ENCODE measurements at regions not wholly inside any gene's neighbourhood (a gene's known extent, or its start where the extent isn't known, plus 50 kb on each side); places are given as distances from the start of the nearest gene placed in this dataset.

DNA sequence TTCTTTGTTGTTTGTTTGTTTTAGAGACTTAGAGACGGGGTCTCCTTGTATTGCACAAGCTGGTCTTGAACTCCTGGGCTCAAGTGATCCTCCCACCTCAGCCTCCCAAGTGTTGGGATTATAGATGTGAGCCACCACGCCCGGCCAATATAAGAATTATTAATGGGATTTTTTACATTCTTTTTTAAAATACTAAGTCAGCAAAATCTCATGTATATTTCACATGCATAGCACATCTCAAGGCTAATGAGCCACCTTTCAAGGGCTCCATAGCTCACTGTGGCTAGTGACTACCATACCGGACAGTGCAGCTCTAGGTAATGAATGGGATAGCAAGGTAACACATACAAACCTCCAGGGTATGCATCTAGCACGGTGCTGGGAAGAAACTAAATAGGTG lies 361.4 kb downstream of the SAMD5 start:
- TF ChIP-seq FOSL1 (IDR thresholded peaks at IDR 0.05; ENCODE audit: low read depth) (no peak), CEBPB (IDR thresholded peaks at IDR 0.05; ENCODE audit: low read depth) (no peak), REST (IDR thresholded peaks at IDR 0.05; ENCODE audit: low read depth) (no peak), SRF (IDR thresholded peaks at IDR 0.05; ENCODE audit: low read depth) (no peak), RAD21 (IDR thresholded peaks at IDR 0.05; ENCODE audit: low read depth) (no peak), SIN3A (IDR thresholded peaks at IDR 0.05; ENCODE audit: low read depth) (no peak), SP1 (IDR thresholded peaks at IDR 0.05; ENCODE audit: low read depth) (no peak), ZFX (IDR thresholded peaks at IDR 0.05) (no peak), POLR2A (IDR thresholded peaks at IDR 0.05; ENCODE audit: borderline replicate concordance, extremely low read depth, insufficient read depth, insufficient read length) (no peak), EGR1 (IDR thresholded peaks at IDR 0.05; ENCODE audit: low read depth) (no peak), ZBTB33 (IDR thresholded peaks at IDR 0.05; ENCODE audit: extremely low read depth, insufficient replicate concordance, low read length) (no peak), ATF3 (IDR thresholded peaks at IDR 0.05) (no peak)
- TF ChIP-seq, protein P1, sequence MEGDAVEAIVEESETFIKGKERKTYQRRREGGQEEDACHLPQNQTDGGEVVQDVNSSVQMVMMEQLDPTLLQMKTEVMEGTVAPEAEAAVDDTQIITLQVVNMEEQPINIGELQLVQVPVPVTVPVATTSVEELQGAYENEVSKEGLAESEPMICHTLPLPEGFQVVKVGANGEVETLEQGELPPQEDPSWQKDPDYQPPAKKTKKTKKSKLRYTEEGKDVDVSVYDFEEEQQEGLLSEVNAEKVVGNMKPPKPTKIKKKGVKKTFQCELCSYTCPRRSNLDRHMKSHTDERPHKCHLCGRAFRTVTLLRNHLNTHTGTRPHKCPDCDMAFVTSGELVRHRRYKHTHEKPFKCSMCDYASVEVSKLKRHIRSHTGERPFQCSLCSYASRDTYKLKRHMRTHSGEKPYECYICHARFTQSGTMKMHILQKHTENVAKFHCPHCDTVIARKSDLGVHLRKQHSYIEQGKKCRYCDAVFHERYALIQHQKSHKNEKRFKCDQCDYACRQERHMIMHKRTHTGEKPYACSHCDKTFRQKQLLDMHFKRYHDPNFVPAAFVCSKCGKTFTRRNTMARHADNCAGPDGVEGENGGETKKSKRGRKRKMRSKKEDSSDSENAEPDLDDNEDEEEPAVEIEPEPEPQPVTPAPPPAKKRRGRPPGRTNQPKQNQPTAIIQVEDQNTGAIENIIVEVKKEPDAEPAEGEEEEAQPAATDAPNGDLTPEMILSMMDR (IDR thresholded peaks at IDR 0.05 in 2 of 3, conservative IDR thresholded peaks at IDR 0.05 in 1 of 3; ENCODE audit: borderline replicate concordance in 1 of 3, insufficient read depth in 1 of 3, low read depth in 2 of 3, low read length in 2 of 3): no peak
- ChIA-PET CTCF (no interaction called here), RAD21 (ENCODE audit: low non-redundant PET in 1 of 2, low total read pairs in 2 of 2, uncharacterized antibody in 2 of 2, unreplicated experiment in 2 of 2) (no interaction called here), POLR2A (no interaction called here)
- no peaks in the 10 kb centered on the region for H4K20me1 ChIP-seq (ENCODE audit: insufficient read depth)
- no peak overlapping the region for H3K9ac ChIP-seq (ENCODE audit: low read length)
- H3K4me1 ChIP-seq (ENCODE audit: control insufficient read depth in 1 of 2, insufficient read depth in 2 of 2, low read length in 2 of 2): no peaks in the 10 kb centered on the region
- H3K4me3 ChIP-seq (replicated peaks in 1 of 2; ENCODE audit: low read depth in 1 of 2, low read length in 2 of 2): no peak overlapping the region
- ATAC-seq: no peak
- no peaks in the 10 kb centered on the region for H3K36me3 ChIP-seq (ENCODE audit: control insufficient read depth in 1 of 2, insufficient read depth in 2 of 2, low read length in 2 of 2)
- no peak overlapping the region for H3K27ac ChIP-seq (ENCODE audit: low read depth, low read length)
- H3K79me2 ChIP-seq (ENCODE audit: insufficient read depth, low read length): no peaks in the 10 kb centered on the region
- H3K4me2 ChIP-seq (ENCODE audit: low read length): no peak overlapping the region
- no peak for DNase-seq (ENCODE audit: low read depth, low spot score)
- intact Hi-C loops (cut with micrococcal nuclease): no loop called here
- H3K9me3 ChIP-seq (ENCODE audit: control insufficient read depth in 1 of 2, insufficient read depth in 1 of 2, low read depth in 1 of 2, low read length in 2 of 2): no peaks in the 10 kb centered on the region
- no peak overlapping the region for H2AFZ ChIP-seq (ENCODE audit: low read depth, low read length, poor library complexity, severe bottlenecking)
- BruUV-seq (replicated peaks): no TSS peak
- H3K27me3 ChIP-seq (ENCODE audit: insufficient read depth, low read length): no peaks in the 10 kb centered on the region
- no peaks in the 10 kb centered on the region for H3K9me2 ChIP-seq (ENCODE audit: insufficient read depth)
